Peyer's patch (tissue), 4 donors: ENCODE measurements at regions not wholly inside any gene's neighbourhood (a gene's known extent, or its start where the extent isn't known, plus 50 kb on each side); places are given as distances from the start of the nearest gene placed in this dataset.

Source experiments
- DNase-seq, 3 donors: peaks; one replicate each; pipeline ENCODE4 v3.0.0-alpha.2; 2017 to 2019
- H3K27ac ChIP-seq, 4 donors: fragments of 200-600 bp; sonication (generic); one replicate each; pipeline ENCODE4 v1.5.1; 2016 to 2019
- H3K27me3 ChIP-seq, 2 donors: fragments of 200-600 bp; sonication (generic); one replicate each; pipeline ENCODE4 v1.5.1; 2019
- H3K36me3 ChIP-seq, 3 donors: fragments of 200-600 bp; sonication (generic); one replicate each; pipeline ENCODE4 v1.5.1; 2016 to 2019
- H3K4me1 ChIP-seq, 4 donors: fragments of 200-600 bp; sonication (generic); one replicate each; pipeline ENCODE4 v1.5.1; 2016 to 2019
- H3K4me3 ChIP-seq, 4 donors: fragments of 200-600 bp; sonication (generic); 1 replicate in 3 of 4; 2 replicates in 1 of 4; pipeline ENCODE4 v1.5.1; 2016 to 2019; ENCODE audit warnings: mild to moderate bottlenecking in 1 of 4
- H3K9me3 ChIP-seq, 4 donors: fragments of 200-600 bp; sonication (generic); one replicate each; pipeline ENCODE4 v1.5.1; 2016 to 2019; ENCODE audit warnings: mild to moderate bottlenecking in 1 of 4
- CTCF ChIP-seq, 6 experiments: fragments of 450-650 bp in 4 of 6; fragments of 200-600 bp in 2 of 6; sonication (generic) in 1 of 6; IDR thresholded peaks; one replicate each; pipeline ENCODE4 v1.5.1; 2017 to 2019; ENCODE audit warnings: antibody characterized with exemption in 6 of 6, mild to moderate bottlenecking in 3 of 6, moderate library complexity in 1 of 6
- POLR2A ChIP-seq, 2 donors: fragments of 450-650 bp; IDR thresholded peaks; one replicate each; pipeline ENCODE4 v1.5.1; 2017; ENCODE audit warnings: antibody characterized with exemption in 2 of 2, mild to moderate bottlenecking in 2 of 2, moderate library complexity in 2 of 2

DNA sequence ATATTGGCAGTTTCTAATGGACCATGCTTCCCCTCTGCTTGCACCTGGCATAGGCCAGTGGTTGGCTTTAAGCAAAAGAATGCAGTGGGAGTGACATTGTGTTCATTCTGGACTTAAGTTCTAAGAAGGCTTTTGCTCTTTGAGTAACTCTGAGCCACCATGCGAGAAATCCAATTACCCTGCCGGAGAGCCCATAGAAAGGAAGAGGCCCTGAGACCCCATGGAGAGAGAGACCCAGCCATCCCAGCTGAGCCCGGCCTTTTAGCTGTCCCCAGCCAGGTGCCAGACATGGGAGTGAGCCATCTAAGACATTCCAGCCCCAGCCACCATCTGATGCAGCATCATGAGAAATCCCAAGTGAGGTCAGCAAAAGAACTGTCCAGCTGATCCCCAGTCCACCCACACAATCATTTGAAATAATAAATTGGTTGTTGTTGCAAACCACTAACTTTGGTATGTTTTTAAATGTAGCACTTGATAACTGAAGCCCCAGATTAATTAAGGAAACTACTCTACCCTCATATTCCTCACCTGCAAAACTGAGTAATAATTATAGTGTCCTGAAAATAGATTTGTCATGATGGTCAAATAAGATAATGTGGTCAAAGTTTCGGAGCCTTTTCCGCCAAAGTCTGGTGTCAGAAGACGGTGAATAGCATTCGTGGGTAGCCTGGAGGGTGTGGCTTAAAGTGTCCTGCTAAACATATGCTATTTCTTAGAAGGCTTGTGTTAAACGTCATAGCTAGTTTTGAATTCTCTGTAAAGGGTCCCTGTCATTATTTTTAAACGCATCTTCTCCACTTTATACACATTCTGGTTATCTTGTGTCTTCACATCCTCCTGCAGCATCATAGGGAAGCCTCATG lies 166.6 kb upstream of the PELI2 start:
- Histone ChIP-seq H3K27me3 (no peaks in the 10 kb centered on the region), H3K4me3 (no peak overlapping the region), H3K36me3 (no peaks in the 10 kb centered on the region), H3K9me3 (no peaks in the 10 kb centered on the region), H3K4me1 (no peaks in the 10 kb centered on the region), H3K27ac (no peak overlapping the region)
- DNase-seq, result no peak
- no peak for TF ChIP-seq CTCF (IDR thresholded peaks at IDR 0.05)
- TF ChIP-seq POLR2A (IDR thresholded peaks at IDR 0.05), result no peak

DNA sequence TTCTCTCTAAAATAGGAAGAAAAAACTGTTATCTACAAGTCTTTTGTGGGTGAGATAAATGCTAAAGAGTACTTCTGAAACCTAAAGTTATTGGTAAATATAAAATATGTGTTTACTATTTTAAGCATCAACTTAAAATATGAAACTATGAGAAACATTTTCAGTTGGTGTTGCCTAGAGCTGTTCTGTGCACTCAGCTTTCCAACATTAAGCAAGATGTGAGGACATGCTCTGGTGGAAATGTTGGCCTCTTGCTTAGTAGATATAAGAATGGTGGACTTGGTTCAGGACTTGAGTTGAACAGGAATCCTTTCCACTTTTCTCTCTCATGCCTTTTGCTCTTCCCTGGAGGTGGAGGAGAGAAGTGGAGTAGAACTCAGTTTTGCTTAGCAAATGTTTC lies 164.1 kb upstream of the PELI2 start:
- no peak for DNase-seq
- no peaks in the 10 kb centered on the region for H3K36me3 ChIP-seq
- H3K4me3 ChIP-seq, result no peak overlapping the region
- no peaks in the 10 kb centered on the region for H3K27me3 ChIP-seq
- TF ChIP-seq POLR2A (IDR thresholded peaks at IDR 0.05) (no peak), CTCF (IDR thresholded peaks at IDR 0.05) (no peak)
- no peaks in the 10 kb centered on the region for H3K4me1 ChIP-seq
- H3K9me3 ChIP-seq, result no peaks in the 10 kb centered on the region
- no peak overlapping the region for H3K27ac ChIP-seq

DNA sequence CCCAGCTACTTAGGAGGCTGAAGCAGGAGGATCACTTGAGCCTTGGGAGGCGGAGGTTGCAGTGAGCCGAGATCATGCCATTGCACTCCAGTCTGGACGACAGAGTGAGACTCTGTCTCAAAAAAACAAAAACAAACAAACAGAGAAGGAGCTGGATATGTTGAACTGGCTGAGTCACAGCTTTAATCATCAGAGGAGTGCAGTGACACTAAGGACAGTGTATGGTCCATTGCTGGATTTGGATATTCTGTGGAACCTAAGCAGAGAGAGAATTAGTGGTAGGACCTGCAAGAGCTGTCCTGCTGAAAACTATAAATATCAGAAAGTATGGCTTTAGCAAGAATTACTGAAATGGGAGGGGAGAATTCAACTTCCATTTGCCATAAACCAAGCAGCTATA lies 163.0 kb upstream of the PELI2 start:
- DNase-seq, result no peak
- Histone ChIP-seq H3K27me3 (no peaks in the 10 kb centered on the region), H3K36me3 (no peaks in the 10 kb centered on the region), H3K4me3 (no peak overlapping the region), H3K27ac (no peak overlapping the region), H3K4me1 (no peaks in the 10 kb centered on the region), H3K9me3 (no peaks in the 10 kb centered on the region)
- TF ChIP-seq POLR2A (IDR thresholded peaks at IDR 0.05) (no peak), CTCF (IDR thresholded peaks at IDR 0.05) (no peak)

- H3K4me3 ChIP-seq, result no peak overlapping the region
- no peak for TF ChIP-seq POLR2A (IDR thresholded peaks at IDR 0.05)
- no peak for TF ChIP-seq CTCF (IDR thresholded peaks at IDR 0.05)
These were observed 160.3 kb upstream of the PELI2 start for GRCh38 chr14:55957950-55958349.

GRCh38 chr14:55963295-55963694 lies 154.9 kb upstream of the PELI2 start:
- no peak for DNase-seq
- H3K27ac ChIP-seq, result no peak overlapping the region
- no peak for TF ChIP-seq CTCF (IDR thresholded peaks at IDR 0.05)
- TF ChIP-seq POLR2A (IDR thresholded peaks at IDR 0.05), result no peak

More at GRCh38 chr14:55957950-55958349, 160.3 kb upstream of the PELI2 start:
- Histone ChIP-seq H3K4me1 (no peaks in the 10 kb centered on the region), H3K36me3 (no peaks in the 10 kb centered on the region), H3K27me3 (no peaks in the 10 kb centered on the region), H3K9me3 (no peaks in the 10 kb centered on the region), H3K27ac (no peak overlapping the region)
- DNase-seq, result no peak

More at GRCh38 chr14:55963295-55963694, 154.9 kb upstream of the PELI2 start:
- Histone ChIP-seq H3K36me3 (no peaks in the 10 kb centered on the region), H3K27me3 (no peaks in the 10 kb centered on the region), H3K4me3 (no peak overlapping the region), H3K9me3 (no peaks in the 10 kb centered on the region), H3K4me1 (no peaks in the 10 kb centered on the region)
